Osteocyte (in vitro differentiated cells): ENCODE measurements at regions not wholly inside any gene's neighbourhood (a gene's known extent, or its start where the extent isn't known, plus 50 kb on each side); places are given as distances from the start of the nearest gene placed in this dataset.

Experiments used
- DNase-seq: peaks from one replicate; pipeline ENCODE4 v3.0.0; 2021; ENCODE audit warnings: mixed read lengths; ENCODE audit not compliant: unreplicated experiment; ENCODE audit errors: extremely low spot score
- H3K27ac Mint-ChIP-seq: one replicate; pipeline ENCODE4 v1.8.0; 2021; ENCODE audit warnings: mild to moderate bottlenecking, mixed read lengths; ENCODE audit not compliant: unreplicated experiment
- H3K27me3 Mint-ChIP-seq: one replicate; pipeline ENCODE4 v1.8.0; 2021; ENCODE audit warnings: mixed read lengths; ENCODE audit not compliant: unreplicated experiment
- H3K36me3 Mint-ChIP-seq: one replicate; pipeline ENCODE4 v1.8.0; 2021; ENCODE audit warnings: mixed read lengths; ENCODE audit not compliant: unreplicated experiment
- H3K4me1 Mint-ChIP-seq: one replicate; pipeline ENCODE4 v1.8.0; 2021; ENCODE audit warnings: mixed read lengths; ENCODE audit not compliant: unreplicated experiment
- H3K4me3 Mint-ChIP-seq: one replicate; pipeline ENCODE4 v1.8.0; 2021; ENCODE audit warnings: mild to moderate bottlenecking, moderate library complexity, mixed read lengths; ENCODE audit not compliant: unreplicated experiment
- H3K9me3 Mint-ChIP-seq: one replicate; pipeline ENCODE4 v1.8.0; 2021; ENCODE audit warnings: mixed read lengths; ENCODE audit not compliant: unreplicated experiment
- CTCF ChIP-seq: fragments of 200-600 bp; sonication (generic); IDR thresholded peaks from 2 replicates; pipeline ENCODE4 v1.5.0; 2021; ENCODE audit warnings: antibody characterized with exemption, mild to moderate bottlenecking, moderate library complexity

- Mint-ChIP-seq H3K9me3 (no peaks in the 10 kb centered on the region), H3K27me3 (no peaks in the 10 kb centered on the region), H3K36me3 (no peaks in the 10 kb centered on the region), H3K4me1 (peaks cover 12% of the 10 kb centered on the region), H3K27ac (peak overlapping the region; percentile 51), H3K4me3 (no peak overlapping the region)
- no peak for DNase-seq
- TF ChIP-seq CTCF, result no peak
These were observed 198.0 kb downstream of the RNF144B start for GRCh38 chr6:18585032-18585573.

DNA sequence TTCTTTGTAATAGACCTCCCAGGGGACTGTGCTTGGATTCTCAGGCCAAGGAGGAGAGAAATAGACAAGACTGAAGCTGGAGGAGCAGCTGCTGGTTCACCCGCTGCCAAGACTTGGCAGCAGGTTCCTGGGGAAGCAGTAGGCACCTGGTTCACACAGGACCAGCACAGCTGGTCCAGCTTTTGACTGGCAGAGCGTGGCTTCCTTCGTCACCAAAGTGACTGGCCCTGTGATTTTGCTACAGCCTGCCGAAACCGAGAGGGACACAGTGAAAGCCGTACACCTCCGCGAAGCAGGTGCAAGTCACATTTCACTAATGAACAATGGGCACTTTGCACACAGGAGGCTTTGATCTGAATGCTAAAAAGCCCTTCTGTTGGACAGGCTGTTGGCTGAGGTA is 199.0 kb downstream of the RNF144B start:
- H3K9me3 Mint-ChIP-seq, result no peaks in the 10 kb centered on the region
- no peaks in the 10 kb centered on the region for H3K36me3 Mint-ChIP-seq
- H3K4me3 Mint-ChIP-seq, result no peak overlapping the region
- H3K4me1 Mint-ChIP-seq, result peaks cover 12% of the 10 kb centered on the region
- no peak for TF ChIP-seq CTCF
- no peak overlapping the region for H3K27ac Mint-ChIP-seq
- no peak for DNase-seq
- H3K27me3 Mint-ChIP-seq, result no peaks in the 10 kb centered on the region

DNA sequence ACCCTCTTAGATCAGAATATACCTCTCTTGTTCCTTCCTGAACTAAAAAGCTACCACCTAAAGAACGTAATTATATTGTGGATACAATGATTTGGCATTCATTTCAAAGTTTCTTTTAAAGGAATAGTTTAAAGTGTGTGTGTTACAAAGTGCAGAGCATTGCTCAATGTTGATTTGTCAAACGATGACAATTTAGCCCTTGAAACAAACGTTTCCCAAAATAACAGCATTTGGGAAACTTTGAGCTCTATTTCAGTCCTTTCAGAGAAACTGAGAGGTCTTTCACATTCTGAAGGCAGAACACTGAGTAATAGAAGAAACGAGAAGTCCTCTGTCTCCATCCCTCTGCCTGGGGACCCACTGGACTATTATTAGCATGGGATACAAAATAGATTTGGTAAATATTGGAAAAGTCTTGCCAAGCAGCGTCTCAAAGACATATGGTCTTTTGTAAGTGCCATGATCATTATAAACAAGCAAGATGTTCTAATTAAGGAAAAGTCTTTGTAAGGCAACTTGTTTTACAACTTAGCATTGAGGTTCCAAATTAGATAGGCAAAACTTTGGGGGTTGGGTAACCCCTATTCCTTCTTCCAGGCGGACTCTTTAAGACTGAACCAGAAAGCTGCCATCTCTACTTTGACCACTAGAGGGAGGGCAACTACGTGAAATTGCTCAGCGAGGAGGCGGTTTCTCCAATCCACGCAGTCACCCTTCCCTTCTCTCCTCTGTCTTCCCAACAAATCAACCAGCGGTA is 208.8 kb downstream of the RNF144B start:
- Mint-ChIP-seq H3K4me1 (peaks cover 7% of the 10 kb centered on the region), H3K36me3 (no peaks in the 10 kb centered on the region), H3K9me3 (no peaks in the 10 kb centered on the region), H3K27me3 (peaks cover 3% of the 10 kb centered on the region), H3K27ac (no peak overlapping the region), H3K4me3 (no peak overlapping the region)
- no peak for DNase-seq
- peak; percentile 94 for TF ChIP-seq CTCF

DNA sequence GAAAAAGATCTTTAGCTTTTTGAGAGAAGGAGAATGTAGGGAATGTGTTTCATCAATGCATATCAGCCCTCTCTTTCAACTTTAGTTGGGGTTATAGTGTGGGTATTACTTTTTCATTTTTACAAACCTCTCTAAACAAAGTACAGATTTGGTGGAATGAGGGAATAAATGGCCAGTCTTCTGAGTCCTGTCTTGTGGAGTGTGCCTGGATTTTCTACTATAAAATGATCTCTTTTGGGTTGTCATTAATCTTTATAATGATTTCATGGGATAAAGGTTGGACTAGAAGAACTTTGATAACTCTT is 209.3 kb downstream of the RNF144B start:
- TF ChIP-seq CTCF, result no peak
- no peak overlapping the region for H3K27ac Mint-ChIP-seq
- H3K4me3 Mint-ChIP-seq, result no peak overlapping the region
- peaks cover 7% of the 10 kb centered on the region for H3K4me1 Mint-ChIP-seq
- H3K9me3 Mint-ChIP-seq, result no peaks in the 10 kb centered on the region
- H3K36me3 Mint-ChIP-seq, result no peaks in the 10 kb centered on the region
- no peak for DNase-seq
- H3K27me3 Mint-ChIP-seq, result peaks cover 3% of the 10 kb centered on the region

DNA sequence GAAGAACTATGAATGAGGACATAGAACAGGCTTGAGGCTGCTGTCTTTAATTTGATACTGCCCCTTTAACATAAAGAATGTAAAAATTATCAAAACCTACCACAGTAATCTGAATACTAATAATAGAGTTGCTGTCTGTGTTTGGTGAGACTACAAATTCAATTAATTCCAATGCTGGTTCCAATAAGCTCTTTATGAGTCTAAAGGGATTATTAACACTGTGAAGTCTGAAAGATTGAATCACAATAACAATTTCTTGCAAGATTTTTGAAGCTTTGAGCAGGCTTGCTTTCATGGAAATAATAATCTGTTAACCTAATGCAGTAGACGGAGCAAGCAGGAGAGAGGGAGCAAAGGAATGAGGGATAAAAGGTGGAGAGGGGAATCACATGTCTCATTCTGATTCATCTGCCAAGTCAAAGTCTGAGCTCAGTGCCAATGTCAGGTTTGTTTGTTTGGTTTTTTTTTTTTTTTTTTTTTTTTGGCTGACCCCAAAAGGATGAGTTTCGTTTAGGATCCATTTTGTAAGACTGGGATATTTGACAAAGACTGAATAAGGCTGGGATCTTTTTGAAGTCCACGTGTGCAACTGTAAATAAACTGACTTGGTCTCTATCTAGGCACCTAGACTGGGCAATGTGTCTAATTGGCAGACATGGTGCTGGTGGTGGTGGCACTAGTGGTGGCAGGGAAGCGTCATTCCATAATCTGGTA is 211.6 kb downstream of the RNF144B start:
- no peaks in the 10 kb centered on the region for H3K9me3 Mint-ChIP-seq
- H3K27ac Mint-ChIP-seq, result no peak overlapping the region
- no peaks in the 10 kb centered on the region for H3K27me3 Mint-ChIP-seq
- H3K36me3 Mint-ChIP-seq, result no peaks in the 10 kb centered on the region
- no peak overlapping the region for H3K4me3 Mint-ChIP-seq
- peaks cover 7% of the 10 kb centered on the region for H3K4me1 Mint-ChIP-seq
- TF ChIP-seq CTCF, result no peak
- DNase-seq, result no peak
